Stimulated activated naive CD4-positive, alpha-beta T cell (primary cell): ENCODE measurements at regions not wholly inside any gene's neighbourhood (a gene's known extent, or its start where the extent isn't known, plus 50 kb on each side); places are given as distances from the start of the nearest gene placed in this dataset.
"Not testable (repeated sequence)": the region's sequence is repeated elsewhere in the genome, so short reads cannot be mapped to it uniquely, and the experiment has no call there.

Experiments
- DNase-seq, 6 experiments: peaks; one replicate each; lab custom pipeline; 2025; lab: John Stamatoyannopoulos, UW

- DNase-seq, result no peak
Observed at GRCh38 chr5:121478636-121479035, 373.0 kb upstream of the FTMT start.

GRCh38 chr5:121479337-121479736 is 372.3 kb upstream of the FTMT start:
- DNase-seq, result no peak

- no peak for DNase-seq
Observed at GRCh38 chr5:121485281-121485680, 366.4 kb upstream of the FTMT start.

- DNase-seq, result not testable (repeated sequence)
Observed at GRCh38 chr5:121485999-121486398, 365.7 kb upstream of the FTMT start.

GRCh38 chr5:121489972-121490371 is 361.7 kb upstream of the FTMT start:
- no peak for DNase-seq

- no peak for DNase-seq
Observed at GRCh38 chr5:121497176-121497575, 354.5 kb upstream of the FTMT start.

GRCh38 chr5:121500310-121500709 is 351.4 kb upstream of the FTMT start:
- no peak for DNase-seq

GRCh38 chr5:121503111-121503840 is 348.4 kb upstream of the FTMT start:
- DNase-seq, result no peak

GRCh38 chr5:121516997-121517396 is 334.7 kb upstream of the FTMT start:
- no peak for DNase-seq

GRCh38 chr5:121525706-121526105 is 326.0 kb upstream of the FTMT start:
- DNase-seq, result no peak

GRCh38 chr5:121526908-121527307 is 324.8 kb upstream of the FTMT start:
- no peak for DNase-seq

GRCh38 chr5:121533814-121534213 is 317.9 kb upstream of the FTMT start:
- no peak for DNase-seq

GRCh38 chr5:121550989-121551388 is 300.7 kb upstream of the FTMT start:
- no peak for DNase-seq

GRCh38 chr5:121559832-121560231 is 291.9 kb upstream of the FTMT start:
- DNase-seq, result no peak

- DNase-seq, result no peak
Observed at GRCh38 chr5:121572061-121572460, 279.6 kb upstream of the FTMT start.

- no peak for DNase-seq
Observed at GRCh38 chr5:121573721-121574382, 277.8 kb upstream of the FTMT start.

GRCh38 chr5:121581588-121581987 is 270.1 kb upstream of the FTMT start:
- DNase-seq, result no peak

- no peak for DNase-seq
Observed at GRCh38 chr5:121596882-121597281, 254.8 kb upstream of the FTMT start.

GRCh38 chr5:121608826-121609225 is 242.9 kb upstream of the FTMT start:
- DNase-seq, result no peak

GRCh38 chr5:121624035-121624434 is 227.6 kb upstream of the FTMT start:
- no peak for DNase-seq

GRCh38 chr5:121628783-121629182 is 222.9 kb upstream of the FTMT start:
- no peak for DNase-seq

GRCh38 chr5:121630402-121630801 is 221.3 kb upstream of the FTMT start:
- DNase-seq, result no peak

GRCh38 chr5:121634946-121635345 is 216.7 kb upstream of the FTMT start:
- no peak for DNase-seq

- no peak for DNase-seq
Observed at GRCh38 chr5:121638126-121638525, 213.6 kb upstream of the FTMT start.
